Superior temporal gyrus (tissue), 1 donor: ENCODE measurements at regions not wholly inside any gene's neighbourhood (a gene's known extent, or its start where the extent isn't known, plus 50 kb on each side); places are given as distances from the start of the nearest gene placed in this dataset.
"Not testable (repeated sequence)": the region's sequence is repeated elsewhere in the genome, so short reads cannot be mapped to it uniquely, and the experiment has no call there.

Source experiments
- DNase-seq: peaks from one replicate; pipeline ENCODE4 v3.0.0-alpha.2; 2016; ENCODE audit errors: extremely low spot score

DNA sequence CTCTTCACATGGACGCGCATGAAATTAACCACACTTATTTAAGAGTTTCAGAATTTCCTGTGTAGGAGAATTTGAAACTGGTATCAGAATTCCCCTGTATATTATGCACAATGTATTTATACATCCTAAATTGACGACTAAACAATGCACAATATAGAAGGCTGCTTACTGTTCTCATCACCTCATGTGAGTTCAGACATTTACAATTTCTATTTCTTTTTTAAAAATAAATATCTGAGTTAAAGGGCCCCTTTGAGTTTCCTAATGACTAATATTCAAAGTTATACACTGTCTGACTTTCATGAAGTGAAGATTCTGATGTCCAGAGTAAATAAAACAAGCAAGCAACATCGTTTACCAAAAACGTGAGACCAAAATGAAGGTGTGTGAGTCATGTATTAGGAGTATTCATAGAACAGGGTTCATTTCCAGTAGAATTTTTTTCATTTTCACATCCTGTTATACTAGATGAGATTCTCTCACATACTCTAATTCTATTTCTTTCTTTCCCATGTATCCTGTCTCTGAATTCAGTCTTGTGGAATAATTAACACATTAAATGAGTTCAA is 406.2 kb downstream of the NUP35 start:
- no peak for DNase-seq

DNA sequence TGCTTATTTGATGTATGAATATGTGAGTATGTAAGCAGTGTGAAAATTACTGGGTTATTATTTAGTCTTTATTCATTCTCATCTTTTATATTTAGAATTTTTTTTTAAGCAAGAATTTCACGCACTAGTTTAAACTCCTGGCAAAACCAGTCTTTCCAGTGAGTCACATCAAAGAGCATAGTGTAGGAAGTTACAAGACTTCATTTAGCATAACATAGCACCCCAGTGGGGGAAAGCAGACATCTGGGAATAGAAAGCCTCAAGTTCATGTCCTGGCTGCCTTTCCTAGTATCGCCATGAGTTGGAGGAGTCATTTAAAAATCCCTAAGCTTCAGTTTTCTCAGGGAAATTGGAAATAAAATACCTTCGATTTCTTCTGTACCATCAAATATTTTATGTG is 408.3 kb downstream of the NUP35 start:
- no peak for DNase-seq

DNA sequence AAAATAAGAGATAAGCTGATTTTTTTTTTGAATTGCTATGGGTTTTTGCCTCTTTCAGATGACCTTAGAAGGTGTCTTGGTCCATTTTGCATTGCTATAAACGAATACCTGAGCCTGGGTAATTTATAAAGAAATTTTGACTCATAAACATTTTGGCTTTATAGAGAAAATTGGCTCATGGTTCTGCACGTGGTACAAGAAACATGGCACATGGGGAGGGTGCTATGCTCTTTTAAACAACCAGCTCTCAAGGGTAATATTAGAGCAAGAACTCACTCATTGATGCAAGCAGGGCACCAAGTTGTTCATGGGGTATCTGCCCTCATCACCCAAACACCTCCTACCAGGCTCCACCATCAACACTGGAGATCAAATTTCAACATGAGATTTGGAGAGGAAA is 408.8 kb downstream of the NUP35 start:
- DNase-seq, result no peak

DNA sequence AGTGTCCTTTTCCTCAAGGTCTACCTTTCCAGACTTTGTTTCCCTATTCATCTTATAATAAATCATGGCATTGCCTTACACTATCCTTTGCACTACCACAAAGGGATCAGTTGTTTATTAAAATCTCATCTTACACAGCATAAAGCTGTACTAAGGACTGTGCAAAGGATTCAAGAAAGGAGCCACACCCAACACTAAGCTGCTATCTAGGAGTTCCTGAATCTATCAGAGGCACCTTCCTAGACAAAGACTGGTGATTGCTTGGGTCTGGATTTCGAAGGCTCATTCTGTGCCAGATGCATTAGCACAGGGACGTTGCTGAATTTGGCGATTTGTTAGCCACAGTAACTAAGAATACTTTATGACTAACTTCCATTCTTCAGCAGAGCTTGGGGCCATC is 412.0 kb downstream of the NUP35 start:
- no peak for DNase-seq

DNA sequence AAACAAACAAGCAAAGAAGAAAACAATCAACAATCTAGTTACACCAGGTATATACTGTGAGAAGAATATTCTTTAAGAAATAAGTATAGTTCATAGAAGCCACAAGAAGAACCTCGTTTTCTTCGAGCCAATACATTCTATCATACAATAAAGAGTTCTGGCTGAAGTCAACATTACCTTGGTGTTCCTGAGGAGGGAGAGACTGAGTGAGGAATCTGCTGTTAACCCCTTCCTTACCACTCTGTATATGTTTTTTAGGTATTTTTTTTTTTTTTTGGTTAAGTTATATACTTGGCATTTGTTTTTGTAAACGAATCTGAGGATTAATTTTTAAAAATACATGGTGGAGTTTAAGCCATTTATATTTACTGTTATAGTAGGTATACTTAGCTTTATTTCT is 412.5 kb downstream of the NUP35 start:
- no peak for DNase-seq

DNA sequence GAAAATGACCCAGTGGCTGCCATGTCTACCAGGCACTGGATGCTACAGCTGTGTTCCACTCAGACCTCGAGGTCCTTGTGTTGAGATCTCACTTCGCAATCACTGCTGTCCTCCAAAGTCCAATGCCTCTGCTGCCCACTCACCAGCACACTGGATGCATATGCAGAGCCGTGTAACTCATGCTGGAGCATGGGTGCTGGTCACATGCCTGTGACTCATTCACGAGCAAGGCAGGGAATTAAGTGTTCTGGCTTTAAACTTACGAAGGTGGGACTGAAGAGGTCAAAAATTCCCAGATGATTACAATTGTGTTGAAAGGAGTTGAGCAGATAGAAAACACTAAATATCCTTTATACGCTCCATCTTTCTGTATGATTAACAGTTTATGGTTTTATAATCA is 417.5 kb downstream of the NUP35 start:
- no peak for DNase-seq

DNA sequence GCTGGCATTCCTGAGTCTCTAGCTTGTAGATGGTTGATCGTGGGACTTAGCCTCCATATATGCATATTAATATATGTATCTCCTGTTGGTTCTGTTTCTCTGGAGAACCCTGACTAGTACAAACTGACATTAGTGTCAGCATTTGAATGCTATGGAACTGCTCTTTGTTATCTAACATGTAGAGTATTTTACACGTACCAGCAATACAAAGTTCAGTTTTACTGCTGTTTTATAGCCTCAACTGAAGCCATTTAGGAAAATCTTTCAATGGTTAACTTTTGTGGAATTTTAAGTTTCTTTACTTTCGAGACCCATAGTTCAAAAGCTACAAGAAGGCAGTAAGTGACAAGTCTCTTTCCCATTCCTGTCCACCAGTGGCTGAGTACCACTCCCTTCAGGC is 418.4 kb downstream of the NUP35 start:
- no peak for DNase-seq

DNA sequence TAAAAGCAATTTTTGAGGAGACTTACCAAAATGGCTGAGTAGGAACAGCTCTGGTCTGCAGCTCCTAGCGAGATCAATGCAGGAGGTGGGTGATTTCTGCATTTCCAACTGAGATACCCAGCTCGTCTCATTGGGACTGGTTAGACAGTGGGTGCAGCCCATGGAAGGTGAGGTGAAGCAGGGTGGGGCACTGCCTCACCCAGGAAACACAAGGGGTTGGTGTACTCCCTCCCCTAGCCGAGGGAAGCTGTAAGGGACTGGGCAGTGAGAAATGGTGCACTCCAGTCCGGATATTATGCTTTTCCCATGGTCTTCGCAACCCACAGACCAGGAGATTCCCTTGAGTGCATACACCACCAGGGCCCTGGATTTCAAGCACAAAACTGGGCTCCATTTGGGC is 419.0 kb downstream of the NUP35 start:
- DNase-seq, result no peak

DNA sequence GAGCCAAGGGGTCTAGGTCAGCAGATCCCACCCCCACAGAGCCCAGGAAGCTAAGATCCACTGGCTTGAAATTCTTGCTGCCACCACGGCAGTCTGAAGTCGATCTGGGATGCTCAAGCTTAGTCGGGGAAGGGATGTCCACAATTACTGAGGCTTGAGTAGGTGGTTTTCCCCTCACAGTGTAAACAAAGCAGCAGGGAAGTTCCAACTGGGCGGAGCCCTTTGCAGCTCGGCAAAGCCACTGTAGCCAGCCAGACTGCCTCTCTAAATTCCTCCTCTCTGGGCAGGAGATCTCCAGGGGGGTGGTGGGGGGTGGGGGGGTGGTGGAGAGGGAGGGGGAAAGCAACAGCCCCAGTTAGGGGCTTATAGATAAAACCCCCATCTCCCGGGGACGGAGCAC is 419.5 kb downstream of the NUP35 start:
- DNase-seq, result no peak

DNA sequence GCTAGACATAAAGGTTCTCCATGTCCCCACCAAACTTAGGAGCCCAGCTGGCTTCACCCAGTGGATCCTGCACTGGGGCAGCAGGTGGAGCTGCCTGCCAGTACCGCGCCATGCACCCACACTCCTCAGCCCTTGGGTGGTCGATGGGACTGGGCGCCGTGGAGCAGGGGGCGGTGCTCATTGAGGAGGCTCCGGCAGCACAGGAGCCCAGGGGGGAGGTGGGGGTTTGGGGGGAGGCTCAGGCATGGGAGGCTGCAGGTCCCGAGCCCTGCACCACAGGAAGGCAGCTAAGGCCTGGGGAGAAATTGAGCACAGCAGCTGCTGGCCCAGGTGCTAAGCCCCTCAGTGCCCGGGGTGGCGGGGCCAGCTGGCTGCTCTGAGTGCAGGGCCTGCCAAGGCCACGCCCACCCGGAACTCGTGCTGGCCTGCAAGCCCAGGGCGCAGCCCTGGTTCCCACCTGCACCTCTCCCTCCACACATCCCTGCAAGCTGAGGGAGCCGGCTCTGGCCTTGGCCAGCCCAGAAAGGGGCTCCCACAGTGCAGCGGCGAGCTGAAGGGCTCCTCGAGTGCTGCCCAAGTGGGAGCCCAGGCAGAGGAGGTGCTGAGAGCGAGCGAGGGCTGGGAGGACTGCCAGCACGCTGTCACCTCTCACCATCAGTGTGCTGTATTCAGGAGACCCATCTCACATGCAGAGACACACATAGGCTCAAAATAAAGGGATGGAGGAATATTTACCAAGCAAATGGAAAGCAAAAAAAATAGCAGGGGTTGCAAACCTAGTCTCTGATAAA is 422.5 kb downstream of the NUP35 start:
- DNase-seq, result not testable (repeated sequence)

DNA sequence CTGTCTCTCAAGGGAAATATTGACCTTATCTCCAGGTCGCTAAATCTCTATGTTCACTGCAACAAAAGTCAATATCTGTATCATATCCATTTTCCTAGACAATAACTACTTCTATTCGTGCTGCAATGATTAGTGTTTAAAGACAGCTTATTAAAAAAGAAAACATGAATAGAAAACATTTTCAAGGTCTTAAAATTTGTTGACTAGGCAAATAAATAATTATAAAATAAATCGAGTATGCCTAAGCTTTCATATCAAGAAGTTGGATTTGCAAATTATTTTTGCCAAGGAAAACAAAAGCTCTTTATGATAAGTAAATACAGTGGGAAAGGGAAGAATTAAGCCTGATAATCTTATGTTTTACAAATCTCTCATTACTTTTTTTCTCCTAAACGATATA is 428.5 kb downstream of the NUP35 start:
- DNase-seq, result no peak

DNA sequence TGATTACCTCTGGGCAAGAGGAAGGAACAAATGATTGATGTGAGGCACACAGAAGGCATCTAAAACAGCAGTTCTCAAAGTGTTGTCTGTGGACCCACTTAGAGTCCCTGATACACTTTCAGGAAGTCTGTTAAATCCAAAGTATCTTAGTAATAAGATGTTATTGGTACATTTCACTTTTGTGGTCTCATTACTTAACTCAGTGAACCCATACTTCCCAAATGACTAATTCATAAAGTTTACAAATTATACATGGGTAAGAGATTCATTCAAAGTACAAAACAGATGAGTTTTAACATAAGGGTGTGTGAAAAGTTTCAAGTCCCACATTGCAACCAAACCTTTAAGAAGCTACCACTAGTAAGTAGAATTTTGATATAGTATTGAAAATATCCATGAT is 440.5 kb downstream of the NUP35 start:
- no peak for DNase-seq

DNA sequence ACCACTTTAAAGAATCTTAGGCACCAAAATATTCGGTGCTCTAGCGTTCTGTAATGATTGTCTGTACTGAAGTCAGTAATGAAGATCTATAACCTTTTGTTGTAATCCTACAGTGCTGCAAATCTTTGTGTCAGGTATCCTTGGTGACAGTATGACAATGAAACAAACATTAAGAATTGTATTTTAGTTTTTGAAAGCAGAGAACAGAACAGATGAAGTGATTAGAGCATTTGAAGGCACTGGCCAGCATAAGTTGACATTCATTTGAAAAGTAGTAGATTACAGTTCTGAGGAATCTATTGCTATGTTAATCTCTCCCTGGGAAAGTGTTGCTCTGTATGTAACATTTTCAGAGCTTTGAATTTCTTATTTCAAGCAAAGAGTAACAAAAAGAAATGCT is 451.2 kb downstream of the NUP35 start:
- no peak for DNase-seq

DNA sequence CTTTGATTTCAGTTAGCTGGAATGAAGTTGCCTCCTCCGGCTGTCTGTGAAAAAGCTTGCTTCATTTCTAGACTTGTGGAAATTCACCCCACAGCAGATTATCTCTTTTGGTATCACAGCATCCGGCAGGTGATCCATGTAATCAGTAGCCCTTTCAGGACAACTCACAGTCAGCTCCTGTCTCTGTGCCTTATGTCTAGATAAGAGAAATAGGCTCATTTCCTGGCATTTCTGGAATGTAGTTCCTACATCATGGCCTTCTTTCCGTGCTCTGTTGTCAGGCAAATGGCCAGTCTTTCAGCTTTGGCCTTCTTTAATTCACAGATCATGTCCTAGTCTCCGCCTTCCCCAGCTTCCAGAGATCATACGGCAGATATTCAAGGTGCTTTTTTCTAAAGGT is 455.4 kb downstream of the NUP35 start:
- DNase-seq, result no peak

DNA sequence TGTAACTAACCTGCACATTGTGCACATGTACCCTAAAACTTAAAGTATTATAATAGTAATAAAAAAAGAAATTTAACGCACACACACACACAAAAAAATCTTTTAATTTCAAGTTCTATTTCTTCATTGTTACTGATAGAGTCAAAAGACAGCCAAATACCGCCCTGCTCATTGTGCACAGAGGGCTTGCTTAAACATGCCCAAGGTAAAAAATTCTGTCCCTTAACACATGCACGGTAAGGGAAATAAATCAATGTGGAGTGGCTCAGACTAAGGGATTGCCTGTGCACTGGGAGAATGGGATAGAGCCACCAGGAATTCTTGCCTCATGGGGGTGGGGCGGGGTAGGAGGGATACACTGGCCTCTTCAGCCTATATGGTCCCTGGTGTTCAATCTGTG is 468.0 kb downstream of the NUP35 start:
- DNase-seq, result no peak

DNA sequence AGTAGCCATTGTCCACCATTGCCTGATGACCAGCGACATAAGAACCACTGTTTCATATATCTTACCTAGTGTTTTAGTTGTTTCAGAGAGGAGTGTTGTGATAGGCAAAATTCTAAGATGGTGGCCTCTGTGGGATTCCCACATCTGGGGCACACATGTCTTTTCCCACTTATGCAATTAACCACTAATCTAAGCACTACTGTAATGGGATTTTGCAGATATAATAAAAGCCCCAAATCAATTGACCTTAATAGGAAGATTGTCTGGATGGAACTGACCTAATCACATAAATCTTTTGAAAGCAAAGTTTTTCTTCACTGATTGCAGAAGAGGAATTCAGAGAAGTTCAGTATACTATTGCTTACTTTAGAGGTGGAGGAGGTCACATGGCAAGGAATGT is 469.9 kb downstream of the NUP35 start:
- DNase-seq, result no peak

DNA sequence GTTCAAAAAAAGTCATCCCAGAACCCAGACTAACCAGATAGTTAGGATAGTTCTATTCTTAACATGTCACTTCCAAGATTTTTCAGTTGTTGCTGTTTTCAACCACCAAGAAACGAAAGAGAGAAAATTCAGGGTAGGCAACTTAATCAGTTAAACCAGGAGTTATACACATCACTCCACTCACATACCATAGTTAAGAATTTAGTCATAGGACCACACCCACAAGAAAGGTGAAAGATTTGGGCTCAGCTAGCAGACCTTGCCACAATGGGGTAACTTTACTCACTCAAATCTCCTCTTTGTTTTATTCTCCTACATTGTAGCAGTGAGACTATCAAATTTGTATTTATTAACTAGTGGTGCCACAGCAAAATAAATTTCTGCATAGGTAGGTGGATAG is 473.6 kb downstream of the NUP35 start:
- DNase-seq, result no peak

DNA sequence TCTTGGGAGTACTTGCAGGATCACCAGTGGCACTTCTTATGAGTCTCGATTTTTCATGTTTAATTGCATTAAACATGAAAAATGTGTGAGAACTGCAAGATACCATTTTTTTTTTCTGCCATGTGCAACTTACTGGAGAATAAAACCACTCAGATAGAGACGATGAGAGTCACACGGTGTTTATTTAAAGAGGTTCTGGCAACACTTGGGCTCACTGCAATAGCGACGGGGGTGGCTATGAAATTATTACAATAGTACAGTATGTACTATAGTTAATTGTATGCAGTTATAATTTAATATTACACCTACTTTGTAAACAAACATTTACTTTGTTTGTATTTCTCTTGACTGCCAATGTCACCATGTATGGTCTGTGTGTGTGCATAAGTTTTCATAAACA is 479.8 kb downstream of the NUP35 start:
- no peak for DNase-seq

DNA sequence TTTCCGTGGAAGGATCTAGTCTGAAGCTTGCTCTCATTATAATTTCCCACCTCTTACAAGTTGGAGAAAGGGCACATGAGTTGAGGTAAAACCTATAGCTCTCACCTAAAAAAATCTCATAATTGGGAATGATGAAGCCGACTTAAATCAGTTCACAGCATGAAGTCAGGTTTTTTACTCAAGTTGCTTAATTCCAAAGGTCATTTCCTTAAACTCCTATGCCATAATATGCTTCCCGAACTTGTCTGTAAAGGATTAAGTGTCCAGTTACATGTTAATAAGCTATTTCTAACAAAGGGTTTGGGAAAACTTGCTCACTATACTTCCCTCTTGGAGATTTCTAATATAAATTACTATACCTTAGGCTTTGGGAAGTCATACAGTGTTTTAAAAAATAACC is 481.2 kb downstream of the NUP35 start:
- DNase-seq, result no peak

DNA sequence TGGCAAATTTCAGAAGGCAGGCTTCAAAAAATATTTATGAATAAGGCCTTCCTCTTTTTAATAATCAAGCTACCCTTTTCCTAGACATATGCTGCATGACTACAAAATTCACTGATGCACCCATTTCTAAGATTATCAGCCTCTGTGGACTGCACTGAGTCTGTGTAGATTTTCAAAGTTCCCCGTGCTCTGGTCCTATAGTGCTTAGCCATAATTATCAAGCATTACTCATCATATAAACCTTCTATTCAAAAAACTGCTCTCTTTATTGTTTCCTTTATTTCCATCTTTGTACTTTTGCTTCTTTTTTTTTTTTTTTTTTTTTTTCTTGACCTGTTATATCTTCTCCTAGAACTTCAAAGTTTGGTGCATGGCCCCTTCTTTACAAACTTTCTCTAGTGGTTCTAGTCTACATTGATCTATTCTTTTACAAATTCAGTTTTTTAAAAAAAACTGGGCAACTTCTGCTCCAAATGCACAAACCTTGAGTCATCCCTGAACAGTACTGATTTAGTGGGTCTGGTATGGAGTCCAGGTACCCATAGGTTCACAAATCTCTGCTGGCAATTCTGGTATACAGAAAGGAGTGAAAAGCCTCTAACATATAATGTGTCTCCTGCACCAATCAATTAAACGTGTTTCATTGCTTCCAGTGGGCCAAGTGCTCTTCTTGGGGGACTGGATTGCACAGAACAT is 481.9 kb downstream of the NUP35 start:
- DNase-seq, result no peak

DNA sequence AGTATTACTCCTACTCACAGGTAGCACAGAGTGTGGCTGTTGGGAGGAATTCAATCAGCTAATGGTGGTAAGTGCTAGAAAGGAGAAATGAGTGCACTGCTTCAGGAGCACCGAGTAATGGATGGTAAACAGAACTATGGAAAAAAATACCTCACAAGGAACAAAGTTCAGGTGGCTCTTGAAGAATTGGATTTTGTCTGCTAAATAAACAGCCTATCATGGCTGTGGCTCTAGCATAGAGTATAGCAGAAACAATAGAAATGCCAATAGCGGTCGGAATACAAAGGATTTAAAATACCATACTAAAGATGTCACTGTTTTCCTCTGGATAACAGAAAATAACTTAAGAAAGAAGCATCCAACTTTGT is 482.5 kb downstream of the NUP35 start:
- no peak for DNase-seq

DNA sequence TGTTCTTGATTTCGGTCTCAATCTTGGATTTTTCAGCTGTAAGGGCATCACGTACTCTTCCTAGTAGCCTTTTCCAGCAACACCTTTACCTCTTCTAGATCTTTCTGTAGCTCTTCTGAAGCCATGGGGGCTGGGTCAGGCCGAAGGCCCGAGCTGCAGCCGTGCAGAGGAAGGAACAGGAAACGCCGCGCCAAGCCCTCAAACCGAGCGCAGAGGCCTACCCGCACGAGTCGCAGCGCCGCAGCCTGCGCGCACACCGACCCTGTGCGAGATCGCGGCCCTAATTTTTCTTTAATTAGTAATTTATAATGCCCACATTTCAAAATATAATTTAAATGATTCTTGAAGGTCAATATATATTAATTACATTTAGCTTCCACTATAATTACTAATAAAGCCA is 483.8 kb downstream of the NUP35 start:
- DNase-seq, result no peak

DNA sequence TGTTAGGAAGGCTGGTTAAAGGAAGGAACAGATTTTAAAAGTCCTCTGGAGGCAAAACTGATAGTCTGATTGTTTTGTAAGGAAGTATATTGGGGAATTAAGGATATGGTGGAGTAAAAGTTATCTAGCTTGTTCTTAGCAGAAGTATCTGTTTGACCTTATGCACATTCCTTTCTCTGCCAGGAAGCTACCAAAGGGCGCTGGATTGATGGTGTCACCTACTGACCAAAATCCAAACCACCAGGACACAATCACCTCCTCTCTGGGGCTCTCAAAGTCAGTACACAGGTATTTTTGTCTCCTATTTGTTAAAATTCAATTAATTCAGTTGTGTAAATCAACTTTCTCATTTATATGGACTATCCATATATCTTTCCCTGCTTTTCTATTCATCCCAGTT is 484.5 kb downstream of the NUP35 start:
- DNase-seq, result no peak
